ENCODE measurements at regions not wholly inside any gene's neighbourhood (a gene's known extent, or its start where the extent isn't known, plus 50 kb on each side); places are given as distances from the start of the nearest gene placed in this dataset.

DNA sequence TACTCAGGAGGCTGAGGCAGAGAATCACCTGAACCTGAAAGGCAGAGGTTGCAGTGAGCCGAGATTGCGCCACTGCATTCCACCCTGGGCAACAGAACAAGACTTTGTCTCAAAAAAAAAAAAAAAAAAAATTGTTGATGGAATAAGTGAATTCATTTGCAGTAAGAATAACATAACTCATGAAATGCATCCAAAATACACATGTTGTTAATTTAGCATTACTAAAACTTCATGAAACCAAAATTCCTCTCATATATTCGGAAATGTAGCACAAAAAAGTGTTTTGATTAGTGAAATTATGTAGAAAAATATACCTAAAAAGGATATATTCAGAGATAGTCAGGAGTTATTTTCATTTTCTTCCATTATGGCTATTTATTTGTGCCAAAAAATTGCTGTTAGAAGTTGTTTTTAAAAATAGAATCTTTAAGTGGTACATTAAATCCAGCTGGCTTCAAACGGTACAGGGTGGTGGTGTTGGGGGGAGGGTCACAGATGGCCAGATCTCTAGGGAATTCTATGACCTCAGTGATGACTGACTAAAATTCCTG, 78.2 kb upstream of the UGP2 start:
- in situ Hi-C loops (cut with HindIII; ENCODE audit: low pct_unique_long_range_greater_than_20kb, low sequenced_read_pairs): no loop called here
- DNase-seq (ENCODE audit: low read depth): no peak

DNA sequence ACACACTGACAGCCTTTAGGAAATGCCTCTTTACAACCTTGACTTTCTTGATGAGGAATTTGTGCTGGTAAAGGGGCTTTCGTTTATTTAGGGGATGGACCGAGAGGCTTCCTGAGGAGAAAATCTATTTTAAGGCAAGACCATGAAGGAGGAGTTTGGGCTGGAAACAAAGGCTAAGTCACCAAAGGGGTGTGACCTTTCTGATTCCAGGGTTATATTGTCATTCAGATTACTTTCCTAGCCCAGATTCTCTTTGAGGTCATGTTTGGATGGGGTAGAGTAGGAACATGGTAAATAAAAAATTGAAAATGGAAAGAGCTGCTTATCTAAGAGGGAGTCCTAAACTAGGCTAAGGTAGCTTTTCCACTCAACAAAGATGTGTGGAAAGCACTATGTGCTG, 77.1 kb upstream of the UGP2 start:
- no peak for DNase-seq (ENCODE audit: low read depth)
- in situ Hi-C loops (cut with HindIII; ENCODE audit: low pct_unique_long_range_greater_than_20kb, low sequenced_read_pairs): no loop called here

DNA sequence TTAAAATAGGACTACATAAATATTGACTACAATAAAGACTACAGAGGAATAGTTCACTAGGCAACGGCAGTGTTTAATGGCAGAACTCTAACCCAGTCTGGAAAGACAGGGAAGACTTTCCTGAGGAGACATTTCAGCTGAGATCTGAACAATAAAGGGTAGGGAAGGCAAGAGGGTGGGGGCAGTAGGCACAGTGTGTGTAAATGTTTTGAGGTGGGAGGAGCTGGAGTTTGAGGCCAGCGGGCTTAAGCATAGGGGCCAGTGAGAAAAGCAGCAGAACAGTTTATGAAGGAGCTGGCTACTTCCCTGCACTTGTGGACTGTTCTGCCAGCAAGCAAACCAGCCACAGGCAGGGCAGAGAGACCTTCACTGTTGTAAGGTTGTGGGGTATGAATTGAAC, 76.6 kb upstream of the UGP2 start:
- in situ Hi-C loops (cut with HindIII; ENCODE audit: low pct_unique_long_range_greater_than_20kb, low sequenced_read_pairs): no loop called here
- DNase-seq (ENCODE audit: low read depth): no peak

DNA sequence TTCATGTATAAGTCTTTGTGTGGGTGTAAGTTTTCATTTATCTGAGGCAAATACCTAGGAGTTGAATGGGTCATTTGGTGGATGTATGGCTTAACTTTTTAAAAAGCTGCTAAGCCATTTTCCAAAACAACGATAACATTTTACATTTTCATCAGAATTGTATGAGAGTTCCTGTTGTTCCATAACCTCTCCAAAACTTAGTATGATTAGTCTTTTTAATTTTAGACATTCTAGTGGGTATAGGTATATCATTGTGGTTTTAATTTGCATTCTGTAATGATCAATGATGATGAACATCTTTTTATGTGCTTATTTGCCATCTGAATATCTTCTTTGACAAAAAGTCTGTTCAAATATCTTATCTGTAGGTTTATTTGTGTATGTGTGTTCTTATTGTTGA, 74.4 kb upstream of the UGP2 start:
- in situ Hi-C loops (cut with HindIII; ENCODE audit: low pct_unique_long_range_greater_than_20kb, low sequenced_read_pairs): no loop called here
- no peak for DNase-seq (ENCODE audit: low read depth)

DNA sequence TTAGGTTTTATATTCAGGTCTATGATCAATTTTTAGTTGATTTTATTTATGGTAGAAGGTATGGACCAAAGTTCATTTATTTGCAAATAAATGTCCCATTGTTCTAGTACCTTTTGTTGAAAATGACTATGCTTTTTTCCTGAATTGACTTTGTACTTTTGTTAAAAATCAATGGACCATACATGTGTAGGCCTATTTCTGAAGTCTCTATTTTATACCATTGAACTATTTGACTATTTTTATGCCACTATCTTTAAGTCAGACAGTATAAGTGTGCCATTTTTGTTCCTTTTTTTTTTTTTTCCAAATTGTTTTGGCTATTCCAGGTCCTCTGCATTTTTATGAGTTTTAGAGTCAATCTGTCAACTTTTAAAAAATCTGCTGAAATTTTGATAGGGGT, 73.6 kb upstream of the UGP2 start:
- in situ Hi-C loops (cut with HindIII; ENCODE audit: low pct_unique_long_range_greater_than_20kb, low sequenced_read_pairs): no loop called here

DNA sequence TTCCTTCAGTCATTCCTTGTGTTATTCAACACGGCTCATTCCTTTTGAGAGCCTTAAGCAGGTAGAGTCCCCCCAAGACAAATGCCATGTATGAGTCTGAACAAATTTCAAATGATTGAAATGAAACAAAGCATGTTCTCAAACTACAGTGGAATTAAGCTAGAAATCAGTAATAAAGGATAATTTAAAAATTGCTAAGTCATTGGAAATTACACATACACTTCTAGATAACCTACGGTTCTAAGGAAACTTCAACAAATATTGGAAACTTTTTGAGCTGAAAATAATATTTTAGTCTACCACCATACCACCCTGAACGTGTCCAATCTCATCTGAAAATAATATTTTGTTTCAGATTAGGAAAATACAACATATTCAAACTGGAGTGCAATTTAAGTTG, 71.8 kb upstream of the UGP2 start:
- DNase-seq (ENCODE audit: low read depth): no peak
- in situ Hi-C loops (cut with HindIII; ENCODE audit: low pct_unique_long_range_greater_than_20kb, low sequenced_read_pairs): no loop called here

More for the DNA sequence above, 73.6 kb upstream of the UGP2 start:
- DNase-seq (ENCODE audit: low read depth): no peak

DNA sequence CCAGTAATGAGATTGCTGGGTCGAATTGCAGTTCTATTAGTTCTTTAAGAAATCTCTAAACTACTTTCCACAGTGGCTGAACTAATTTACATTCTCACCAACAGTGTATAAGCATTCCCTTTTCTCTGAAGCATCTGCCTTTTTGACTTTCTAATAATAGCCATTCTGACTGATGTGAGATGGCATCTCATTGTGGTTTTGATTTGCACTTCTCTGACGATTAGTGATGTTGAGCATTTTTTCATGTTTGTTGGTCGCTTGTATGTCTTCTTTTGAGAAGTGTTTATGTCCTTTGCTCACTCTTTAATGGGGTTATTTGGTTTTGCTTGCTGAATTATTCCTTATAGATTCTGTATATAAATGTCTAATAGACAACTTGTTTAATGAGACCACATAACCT, 69.6 kb upstream of the UGP2 start:
- no peak for DNase-seq (ENCODE audit: low read depth)
- in situ Hi-C loops (cut with HindIII; ENCODE audit: low pct_unique_long_range_greater_than_20kb, low sequenced_read_pairs): no loop called here

DNA sequence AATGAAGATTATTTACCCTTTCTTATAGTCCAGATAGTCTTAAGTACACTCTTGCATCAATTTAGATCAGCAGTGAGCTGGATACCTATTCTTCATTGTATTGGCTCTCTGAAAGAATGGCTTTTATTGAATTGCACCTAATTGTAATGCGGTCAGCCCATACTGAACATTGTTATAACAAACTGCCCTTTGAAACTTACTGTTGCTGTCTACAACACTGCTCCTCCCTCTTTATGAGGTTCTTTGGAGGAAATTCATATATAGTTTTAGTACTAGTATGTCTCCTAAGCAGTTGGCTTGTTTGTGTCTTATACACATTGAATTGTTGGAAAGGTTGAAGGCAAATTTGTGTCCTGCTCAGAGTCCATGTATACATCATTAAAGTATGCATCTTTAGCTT, 66.5 kb upstream of the UGP2 start:
- DNase-seq (ENCODE audit: low read depth): no peak
- in situ Hi-C loops (cut with HindIII; ENCODE audit: low pct_unique_long_range_greater_than_20kb, low sequenced_read_pairs): no loop called here

DNA sequence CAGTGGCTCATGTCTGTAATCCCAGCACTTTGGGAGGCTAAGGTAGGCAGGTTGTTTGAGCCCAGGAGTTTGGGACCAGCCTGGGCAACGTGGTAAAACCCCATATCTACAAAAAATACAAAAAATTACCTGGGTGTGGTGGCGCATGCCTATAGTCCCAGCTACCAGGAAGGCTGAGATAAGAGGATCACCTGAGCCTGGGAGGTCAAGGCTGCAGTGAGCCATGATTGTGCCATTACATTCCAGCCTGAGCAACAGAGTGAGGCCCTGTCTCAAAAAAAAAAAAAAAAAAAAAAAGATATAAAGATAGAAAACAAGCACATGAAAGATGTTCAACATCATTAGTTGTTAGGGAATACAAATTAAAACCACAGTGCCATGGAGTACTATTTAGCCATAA, 65.3 kb upstream of the UGP2 start:
- no peak for DNase-seq (ENCODE audit: low read depth)
- in situ Hi-C loops (cut with HindIII; ENCODE audit: low pct_unique_long_range_greater_than_20kb, low sequenced_read_pairs): no loop called here

DNA sequence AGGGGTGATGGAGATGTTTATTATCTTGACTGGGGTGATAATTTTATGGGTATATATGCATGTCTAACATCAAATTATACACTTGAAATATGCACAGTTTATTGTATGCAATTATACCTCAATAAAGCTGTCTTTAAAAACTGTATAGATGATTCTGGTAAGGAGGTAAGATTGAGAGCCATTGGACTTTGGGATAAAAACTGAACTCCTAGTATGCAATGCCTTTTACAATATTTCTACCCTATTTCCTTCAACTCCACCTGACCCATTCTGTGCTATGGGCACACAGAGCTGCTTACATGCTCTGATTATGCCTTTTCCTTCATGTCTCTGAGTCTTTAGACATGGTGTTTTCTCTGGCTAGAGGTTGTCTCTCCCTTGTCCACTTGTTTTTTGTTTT, 63.9 kb upstream of the UGP2 start:
- in situ Hi-C loops (cut with HindIII; ENCODE audit: low pct_unique_long_range_greater_than_20kb, low sequenced_read_pairs): no loop called here
- DNase-seq (ENCODE audit: low read depth): no peak

DNA sequence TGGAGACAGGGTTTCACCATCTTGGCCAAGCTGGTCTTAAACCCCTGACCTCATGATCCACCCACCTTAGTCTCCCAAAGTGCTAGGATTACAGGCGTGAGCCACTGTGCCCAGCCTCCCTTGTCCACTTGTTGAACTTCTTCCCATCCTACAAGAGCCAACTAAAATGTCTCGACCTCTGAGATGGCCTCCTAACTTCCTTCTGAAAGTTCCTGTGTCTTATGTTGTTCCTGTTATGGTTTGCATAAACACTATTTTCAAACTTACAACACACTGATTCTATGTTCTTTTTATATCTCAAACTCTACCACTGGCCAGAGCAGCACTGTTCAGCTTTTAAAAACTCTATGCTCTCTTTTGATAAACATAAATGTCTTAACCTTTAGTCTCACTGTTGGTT, 63.3 kb upstream of the UGP2 start:
- in situ Hi-C loops (cut with HindIII; ENCODE audit: low pct_unique_long_range_greater_than_20kb, low sequenced_read_pairs): no loop called here
- no peak for DNase-seq (ENCODE audit: low read depth)

DNA sequence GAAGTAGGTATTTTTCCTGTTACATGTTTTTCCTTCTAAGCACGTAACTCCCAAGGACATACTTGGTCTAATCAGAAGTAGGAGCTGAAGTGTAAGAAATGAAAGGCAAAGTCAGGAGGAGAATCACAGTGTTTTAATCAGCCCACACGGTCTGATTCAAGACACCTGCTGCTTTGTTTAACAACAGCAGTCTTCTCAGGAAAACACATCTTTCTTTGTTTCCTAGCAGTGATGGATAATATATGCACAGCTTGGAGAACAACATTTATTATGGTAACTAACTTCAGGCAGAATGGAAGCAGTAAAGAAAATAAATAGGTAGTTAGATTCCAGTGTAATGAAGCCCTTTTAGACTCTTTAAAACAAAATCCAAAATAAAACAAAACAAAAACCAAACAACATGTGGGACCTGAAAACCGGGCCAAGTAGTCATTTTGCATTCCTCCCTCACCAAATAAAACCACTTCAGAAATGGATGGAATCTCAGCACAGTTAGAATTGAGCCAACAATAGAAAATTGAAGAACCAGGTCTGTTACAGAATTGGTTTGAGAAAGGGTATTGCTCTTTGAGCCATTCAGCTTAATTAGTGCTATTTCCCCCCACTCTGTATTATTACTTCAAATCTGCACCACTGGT, 61.1 kb upstream of the UGP2 start:
- no peak for DNase-seq (ENCODE audit: low read depth)
- in situ Hi-C loops (cut with HindIII; ENCODE audit: low pct_unique_long_range_greater_than_20kb, low sequenced_read_pairs): no loop called here

DNA sequence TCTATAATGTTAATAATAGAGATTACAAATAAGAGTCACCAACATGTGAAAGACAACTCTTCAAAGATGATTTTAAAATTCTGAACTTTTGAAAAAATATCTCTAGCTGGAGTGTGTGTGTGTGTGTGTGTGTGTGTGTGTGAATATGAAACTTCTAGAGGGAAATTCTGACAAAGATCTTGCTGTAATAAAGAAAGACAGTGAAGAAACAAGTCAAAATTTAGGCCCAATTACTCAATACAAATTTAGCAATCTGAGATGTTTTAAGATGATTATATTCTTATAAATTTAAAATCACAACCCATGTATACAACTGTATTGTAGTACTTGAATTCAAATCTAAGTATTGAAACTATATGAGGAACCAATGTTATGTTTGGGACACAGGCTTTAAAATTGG, 57.2 kb upstream of the UGP2 start:
- in situ Hi-C loops (cut with HindIII; ENCODE audit: low pct_unique_long_range_greater_than_20kb, low sequenced_read_pairs): no loop called here
- no peak for DNase-seq (ENCODE audit: low read depth)

DNA sequence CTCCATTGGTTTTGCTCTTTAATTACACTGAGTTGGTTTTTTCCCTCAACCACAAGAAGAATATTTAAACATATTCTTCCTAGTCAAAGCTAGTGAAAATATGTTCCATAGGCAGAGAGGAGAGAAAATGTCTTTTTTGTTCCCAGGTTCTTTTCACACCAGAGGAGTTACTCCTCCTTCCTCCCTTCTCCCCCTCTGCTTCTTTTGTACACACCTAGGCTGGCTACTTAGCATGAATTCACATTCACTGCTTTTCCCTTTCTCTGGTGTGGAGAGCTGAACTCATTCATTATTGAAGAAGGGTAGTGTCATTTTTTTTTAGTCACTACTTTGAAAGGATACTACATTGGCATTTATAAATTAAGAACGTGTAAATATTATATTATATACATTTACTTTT, 56.6 kb upstream of the UGP2 start:
- DNase-seq (ENCODE audit: low read depth): no peak
- in situ Hi-C loops (cut with HindIII; ENCODE audit: low pct_unique_long_range_greater_than_20kb, low sequenced_read_pairs): no loop called here

DNA sequence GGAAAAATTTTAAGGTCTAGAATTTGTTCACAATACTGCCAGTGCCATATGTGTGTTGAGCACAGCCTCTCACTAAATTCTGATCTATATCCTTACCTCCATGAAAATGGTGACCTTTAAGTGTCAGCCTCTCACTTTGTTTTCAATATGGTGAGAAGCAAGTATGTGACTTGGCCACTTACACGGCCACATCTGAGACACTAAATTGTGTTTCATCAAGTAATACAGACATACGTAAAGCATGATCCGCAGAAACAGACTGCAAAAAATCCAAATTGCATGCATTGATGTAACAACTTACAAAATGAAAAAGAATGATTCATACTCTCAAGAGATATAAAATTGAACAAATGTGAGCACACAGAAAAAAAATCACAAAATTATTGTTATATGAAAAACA, 55.2 kb upstream of the UGP2 start:
- no peak for DNase-seq (ENCODE audit: low read depth)
- in situ Hi-C loops (cut with HindIII; ENCODE audit: low pct_unique_long_range_greater_than_20kb, low sequenced_read_pairs): no loop called here

DNA sequence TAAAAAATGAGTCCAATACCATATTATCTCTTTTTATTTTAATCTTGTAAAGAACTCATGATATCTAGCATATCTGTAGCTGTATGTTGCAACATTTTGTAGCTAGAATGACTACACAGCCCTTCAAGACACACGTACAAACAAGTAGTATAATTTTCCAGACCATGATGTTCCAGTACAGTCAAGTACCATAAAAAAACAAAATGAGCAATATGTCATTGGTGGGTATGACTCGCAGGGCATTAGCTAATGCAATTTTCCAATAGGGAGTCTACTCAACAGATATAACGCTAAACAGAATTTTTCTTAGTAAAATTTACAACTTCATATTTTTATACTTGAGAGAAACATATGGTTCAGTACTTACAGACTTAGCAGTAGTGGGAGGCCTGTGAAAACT, 53.6 kb upstream of the UGP2 start:
- DNase-seq (ENCODE audit: low read depth): no peak
- in situ Hi-C loops (cut with HindIII; ENCODE audit: low pct_unique_long_range_greater_than_20kb, low sequenced_read_pairs): no loop called here

DNA sequence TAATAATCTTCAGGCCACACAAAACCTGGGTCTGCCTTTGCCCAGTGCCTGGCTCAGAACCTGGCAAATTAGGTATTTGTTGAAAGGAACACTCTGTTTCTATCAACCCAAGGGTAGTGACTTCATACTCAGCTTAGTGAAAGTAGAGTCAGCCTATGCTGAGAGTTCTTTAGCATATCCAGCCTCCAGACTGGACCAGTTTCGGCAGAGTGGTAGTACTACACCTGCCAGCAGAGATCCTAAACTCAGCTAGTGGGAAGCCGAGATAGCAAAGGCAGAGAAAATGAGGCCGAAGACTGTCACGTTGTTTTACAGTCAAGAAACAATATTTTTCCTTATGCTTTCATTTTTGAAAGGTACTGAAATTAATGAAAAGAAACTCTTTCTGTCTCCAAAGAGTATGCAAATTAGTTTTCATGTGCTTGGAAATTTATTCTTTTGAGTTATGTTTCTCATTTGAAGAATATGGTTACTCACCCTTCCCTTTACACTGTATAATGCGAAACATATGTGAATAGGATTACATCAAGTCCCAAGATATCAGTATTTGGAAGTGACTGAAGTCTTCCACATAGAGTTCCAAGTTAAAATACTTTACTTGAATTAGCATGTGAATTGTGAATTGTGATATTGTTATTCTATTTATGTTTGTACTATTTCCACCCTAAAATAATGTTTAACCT, 52.2 kb upstream of the UGP2 start:
- DNase-seq (ENCODE audit: low read depth): no peak
- in situ Hi-C loops (cut with HindIII; ENCODE audit: low pct_unique_long_range_greater_than_20kb, low sequenced_read_pairs): no loop called here

DNA sequence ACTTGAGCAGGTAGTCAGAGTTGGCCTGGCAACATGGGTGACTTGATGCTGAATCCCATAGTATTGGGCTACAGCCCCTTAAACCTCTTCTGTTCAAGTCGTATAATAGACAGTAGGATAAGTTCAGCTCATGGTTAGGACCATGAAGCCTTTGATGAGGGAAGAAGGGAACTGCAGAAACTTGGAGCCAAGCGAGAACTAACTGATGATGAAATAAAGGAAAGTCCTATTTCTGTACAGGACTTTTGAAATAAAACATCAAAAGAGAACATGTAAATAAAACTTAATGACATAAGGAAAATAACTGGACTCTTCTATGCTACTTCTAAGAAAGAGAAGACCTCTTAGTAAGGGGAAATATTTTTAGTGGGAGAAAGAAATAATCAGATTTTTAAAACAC, 51.2 kb upstream of the UGP2 start:
- in situ Hi-C loops (cut with HindIII; ENCODE audit: low pct_unique_long_range_greater_than_20kb, low sequenced_read_pairs): no loop called here
- DNase-seq (ENCODE audit: low read depth): no peak

DNA sequence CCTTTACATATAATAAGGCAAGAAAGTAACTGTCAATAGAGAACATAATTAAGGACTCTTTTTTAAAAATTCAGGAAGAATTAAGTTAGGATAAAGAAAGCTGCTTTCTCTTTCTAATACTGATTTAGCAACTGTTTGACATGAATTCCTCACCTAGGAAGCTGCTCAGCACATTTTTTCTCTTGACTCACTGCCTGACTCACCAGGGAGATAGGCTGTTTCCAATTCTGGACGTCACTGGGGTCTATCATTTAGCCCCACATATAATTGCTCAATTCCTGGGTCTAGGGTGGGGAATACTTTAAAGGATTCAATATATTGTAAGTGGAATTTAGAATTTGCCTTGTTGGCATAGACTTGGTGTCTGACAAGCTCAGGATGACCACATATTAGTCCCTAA, 50.8 kb upstream of the UGP2 start:
- in situ Hi-C loops (cut with HindIII; ENCODE audit: low pct_unique_long_range_greater_than_20kb, low sequenced_read_pairs): no loop called here
- no peak for DNase-seq (ENCODE audit: low read depth)

DNA sequence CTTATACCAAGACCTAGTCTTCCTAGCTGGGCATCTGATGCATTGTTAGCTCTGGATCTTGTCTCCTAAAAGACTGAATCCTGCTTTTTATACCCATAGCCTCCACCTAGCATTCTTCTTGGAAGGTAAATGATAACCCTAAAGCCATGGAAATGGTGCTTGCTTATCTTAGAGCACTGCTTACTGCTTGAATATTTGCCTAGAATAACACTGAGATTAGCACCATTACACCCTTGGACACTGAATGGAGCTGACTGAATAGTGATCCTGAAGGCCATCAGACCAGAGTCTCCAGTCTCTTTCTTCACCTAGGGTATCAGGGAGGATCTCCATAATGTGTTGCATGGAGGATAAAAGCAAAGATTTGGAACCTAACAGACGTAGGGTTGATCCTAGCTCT, 50.3 kb upstream of the UGP2 start:
- in situ Hi-C loops (cut with HindIII; ENCODE audit: low pct_unique_long_range_greater_than_20kb, low sequenced_read_pairs): no loop called here
- DNase-seq (ENCODE audit: low read depth): no peak
